Smooth muscle cell of the brain vasculature (primary cell): ENCODE measurements at regions not wholly inside any gene's neighbourhood (a gene's known extent, or its start where the extent isn't known, plus 50 kb on each side); places are given as distances from the start of the nearest gene placed in this dataset.

ENCODE experiments used
- DNase-seq: peaks from one replicate; pipeline ENCODE4 v3.0.0-alpha.2; 2012; ENCODE audit warnings: low read depth, low spot score

DNA sequence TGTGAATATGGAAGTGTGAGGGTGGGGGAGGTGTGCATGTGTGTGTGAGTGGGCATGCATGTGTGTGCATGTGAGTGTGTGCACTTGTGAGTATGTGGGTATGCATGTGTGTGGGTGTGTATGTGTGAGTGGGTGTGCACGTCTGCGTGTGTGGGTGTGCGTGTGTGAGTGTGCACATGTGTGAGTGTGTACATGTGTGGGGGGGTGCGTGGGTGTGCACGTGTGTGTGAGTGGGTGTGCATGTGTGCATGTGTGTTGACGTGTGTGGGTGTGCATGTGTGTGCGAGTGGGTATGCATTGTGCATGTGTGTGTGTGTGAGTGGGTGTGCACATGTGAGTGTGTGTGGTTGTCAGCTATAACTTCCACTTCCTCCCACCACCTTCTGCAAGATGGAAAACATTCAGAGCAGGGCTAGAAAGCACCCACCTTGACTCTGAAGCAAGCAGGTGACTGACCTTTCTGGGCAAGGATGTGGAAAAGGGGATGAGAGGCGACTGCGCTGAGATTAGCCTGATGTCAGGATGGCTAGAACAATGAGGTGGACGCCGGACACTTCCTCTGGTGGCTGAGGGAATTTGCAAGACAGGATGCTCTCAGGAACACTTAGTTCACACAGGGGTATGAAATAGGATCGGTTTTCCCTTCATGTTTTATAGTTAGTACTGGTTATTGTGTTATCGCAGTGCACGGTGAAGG, 103.6 kb downstream of the ACKR3 start:
- no peak for DNase-seq

DNA sequence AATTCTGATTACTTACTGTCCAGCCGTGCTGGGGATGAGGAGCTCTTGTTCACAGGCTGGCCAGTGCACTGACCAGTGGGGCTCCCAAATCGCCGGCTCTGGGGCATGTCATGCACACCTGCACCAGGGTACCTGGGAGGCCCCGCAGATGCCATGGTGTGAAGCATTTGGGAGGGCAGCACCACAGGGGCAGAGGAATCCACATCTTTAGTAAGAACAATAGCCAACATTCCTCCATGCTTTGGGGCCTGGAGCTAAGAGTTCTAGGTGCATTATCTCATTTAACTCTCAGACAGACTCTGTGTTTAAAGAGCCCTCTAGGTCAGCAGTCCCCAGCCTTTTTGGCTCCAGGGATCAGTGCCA, 104.2 kb downstream of the ACKR3 start:
- DNase-seq: no peak

DNA sequence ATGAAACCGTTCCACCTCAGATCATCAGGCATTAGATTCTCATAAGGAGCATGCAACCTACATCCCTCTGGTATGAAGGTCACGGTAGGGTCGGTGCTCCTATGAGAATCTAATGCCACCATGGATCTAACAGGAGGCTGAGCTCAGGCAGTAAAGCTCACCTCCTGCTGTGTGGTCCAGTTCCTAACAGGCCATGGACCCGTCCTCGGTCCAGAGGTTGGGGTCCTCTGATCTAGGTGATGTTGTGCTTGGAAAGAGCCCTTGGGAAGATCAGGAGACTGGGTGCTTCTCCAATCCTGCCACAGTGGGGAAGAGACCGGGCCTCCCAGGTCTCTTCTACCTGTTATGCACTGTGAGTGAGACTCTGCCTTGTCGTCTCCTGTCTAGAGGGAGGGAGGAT, 104.6 kb downstream of the ACKR3 start:
- DNase-seq: no peak

DNA sequence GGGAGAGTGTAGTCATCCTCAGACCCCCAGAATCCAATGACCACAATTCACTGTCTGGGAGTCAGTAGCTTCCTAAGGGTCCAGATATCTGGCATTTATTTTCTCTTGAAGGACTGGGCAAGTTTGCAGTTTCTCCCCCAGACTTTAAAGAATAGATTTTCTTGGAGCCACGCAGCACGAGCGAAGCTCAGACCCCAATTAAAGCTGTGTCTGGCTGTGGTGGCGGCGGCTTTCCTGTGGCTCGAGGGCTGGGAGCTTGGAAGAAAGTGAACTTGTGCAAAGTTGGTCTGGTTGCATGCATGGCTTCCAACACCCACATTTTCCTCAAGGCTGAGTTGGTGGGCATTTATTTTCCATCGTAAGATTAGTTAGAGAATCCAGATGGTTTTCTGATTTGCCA, 105.0 kb downstream of the ACKR3 start:
- DNase-seq: no peak

DNA sequence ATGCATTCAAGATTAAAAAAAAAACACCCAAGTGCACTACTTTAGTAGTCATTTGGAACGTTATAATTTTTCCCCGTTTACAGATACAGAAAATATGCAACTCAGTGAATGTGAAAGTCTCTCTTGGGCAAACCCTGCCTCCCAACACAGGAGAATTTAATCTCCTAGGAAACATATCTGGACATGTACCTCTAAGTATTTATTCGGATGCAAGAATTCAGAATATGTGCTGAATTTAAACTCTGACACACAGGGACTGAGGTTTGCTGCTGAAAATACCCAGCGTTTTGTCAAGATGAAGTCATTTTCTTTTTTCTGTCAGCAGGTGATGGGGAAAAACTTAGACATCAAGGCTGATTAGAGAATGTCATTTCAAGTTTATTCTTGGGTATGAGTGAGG, 105.4 kb downstream of the ACKR3 start:
- DNase-seq: no peak

DNA sequence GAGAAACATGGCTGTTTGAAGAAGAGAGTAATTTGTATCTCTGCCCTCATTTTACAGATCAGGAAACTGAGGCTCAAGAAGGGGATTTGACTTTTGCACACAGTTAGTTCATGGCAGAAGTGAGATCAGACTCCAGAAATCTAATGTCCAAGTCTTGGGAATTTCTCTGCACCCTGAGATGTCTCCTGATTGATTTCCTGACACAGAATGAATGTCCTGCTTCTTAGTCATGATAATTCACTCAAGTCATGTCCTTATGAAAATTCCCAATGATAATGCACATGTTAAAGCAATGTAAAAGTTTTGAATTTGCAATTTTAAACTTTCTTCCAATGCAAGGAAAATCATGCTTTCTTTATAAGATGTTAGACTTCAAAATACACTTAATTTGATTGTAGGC, 105.9 kb downstream of the ACKR3 start:
- DNase-seq: no peak

DNA sequence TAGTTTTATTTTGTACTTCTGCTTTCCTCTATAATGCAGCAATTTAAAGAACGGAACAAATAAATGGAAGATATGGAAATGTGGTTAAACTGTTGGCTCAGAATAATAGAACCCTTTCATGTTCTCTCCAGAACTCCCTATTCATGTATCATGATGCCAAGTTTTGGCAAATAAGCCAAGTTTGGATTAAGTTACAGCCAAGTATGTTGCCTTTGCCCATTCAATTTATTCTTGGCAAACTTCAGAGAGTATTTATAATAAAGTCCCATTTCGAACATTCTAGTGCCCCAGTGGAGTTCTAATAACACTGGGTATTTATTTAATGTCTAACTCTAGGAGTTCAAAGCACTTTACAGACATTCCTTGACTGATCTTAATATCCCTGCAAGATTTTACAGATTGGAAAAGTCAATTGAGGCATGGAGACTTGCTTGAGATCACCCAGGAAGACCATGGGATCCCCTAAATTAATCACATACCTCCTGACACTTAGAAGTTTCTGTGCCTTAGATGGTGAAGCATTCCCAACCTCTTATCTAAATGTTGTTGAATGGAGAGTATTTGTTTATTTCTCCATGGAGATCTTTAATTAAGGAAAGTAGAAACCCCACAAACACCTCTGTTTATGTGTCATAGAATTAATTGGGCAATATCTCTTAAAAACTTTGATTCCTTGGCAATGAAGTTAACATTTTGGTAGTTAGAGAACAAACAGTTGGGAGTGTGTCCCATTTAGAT, 106.7 kb downstream of the ACKR3 start:
- no peak for DNase-seq

DNA sequence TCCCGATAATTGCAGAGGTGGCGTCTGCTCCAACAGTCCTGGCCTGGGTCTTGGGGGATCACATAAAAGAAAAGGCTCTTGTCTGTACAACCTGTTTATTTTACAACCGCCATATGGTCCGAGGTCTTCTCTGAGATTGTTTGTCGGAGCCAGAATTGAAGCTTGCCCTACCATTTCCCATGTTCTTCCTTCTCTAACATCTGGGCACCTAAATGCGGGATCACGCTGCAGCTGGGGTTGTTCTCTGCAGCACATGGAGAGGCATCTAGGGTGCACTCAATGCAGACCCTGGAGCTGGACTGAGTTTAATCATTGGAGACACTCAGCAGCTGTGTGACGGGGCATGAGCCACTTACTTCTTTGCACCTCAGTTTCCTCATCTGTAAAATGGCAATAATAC, 107.7 kb downstream of the ACKR3 start:
- DNase-seq: no peak

DNA sequence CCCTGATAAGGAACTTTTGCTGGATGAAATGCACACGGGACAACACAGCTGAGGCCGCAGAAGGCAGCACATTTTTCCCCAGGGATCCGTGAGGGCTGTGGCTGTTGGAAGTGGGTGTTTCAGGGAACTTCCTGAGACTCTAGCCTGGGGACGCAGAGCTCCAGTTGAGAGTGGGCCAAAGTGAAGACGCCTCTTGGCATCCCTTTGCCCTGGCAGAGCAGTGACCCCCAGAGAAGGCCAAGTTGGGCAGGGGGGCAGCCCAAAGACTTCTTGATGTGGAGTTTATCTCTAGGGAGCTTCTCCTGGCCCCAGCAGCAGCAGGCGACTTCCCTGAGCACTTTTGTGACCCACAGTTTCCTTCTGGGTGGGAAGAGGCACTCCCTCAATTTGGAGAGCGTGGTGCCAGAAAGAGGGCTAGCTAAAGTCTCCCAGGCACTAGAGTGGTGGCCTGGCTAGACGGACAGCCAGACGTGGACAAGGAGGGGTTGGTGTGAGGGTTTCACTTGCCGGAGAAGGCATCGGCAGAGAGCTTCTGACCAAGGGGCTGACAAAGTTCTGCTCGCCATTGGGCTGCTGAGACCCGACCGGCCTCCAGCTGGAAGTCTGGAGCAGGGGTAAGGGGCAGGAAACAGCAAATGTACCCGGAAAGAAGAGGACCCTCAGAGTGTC, 108.8 kb downstream of the ACKR3 start:
- no peak for DNase-seq

DNA sequence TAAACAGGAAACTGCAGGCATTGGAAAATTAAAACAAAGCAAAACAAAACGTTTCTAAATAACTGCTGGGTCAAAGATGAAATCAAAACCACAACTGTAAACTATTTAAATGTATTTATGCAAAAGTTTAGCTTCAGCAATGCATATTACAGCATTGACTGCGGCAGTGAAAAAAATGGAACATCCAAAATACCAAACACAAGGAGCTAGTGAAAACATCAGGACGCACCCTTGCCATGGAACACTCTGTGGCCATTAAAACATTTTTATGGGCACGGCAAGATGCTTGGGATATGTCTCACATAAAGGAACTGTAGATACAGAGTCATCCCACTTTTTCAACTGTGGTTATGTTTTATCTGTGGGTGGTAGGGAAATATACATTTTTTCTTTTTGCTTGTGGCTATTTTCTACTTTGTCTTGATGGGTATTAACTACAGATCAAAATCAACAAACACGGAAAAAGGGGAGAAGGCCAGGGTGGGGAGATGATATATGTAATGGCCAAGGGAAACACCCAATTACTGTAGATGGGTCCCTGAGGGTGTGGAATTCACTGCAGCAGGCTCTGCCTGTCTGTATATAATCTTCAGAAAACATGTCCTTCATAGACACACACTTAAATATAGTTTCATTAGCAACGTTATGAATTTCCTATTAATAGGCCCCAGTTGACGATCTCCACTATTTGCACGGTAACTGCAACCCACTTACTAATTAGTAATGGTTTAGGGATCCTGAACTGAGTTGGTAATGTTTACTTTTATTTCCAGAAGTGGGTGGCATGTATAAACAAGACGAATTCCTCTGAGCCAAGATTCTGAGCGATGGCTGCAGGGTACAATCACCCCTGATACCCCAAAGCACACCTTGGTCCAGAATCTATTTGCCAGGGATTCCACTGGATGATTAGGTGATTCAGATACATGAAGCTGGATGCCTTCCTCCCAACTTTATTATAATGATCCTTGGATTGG, 110.5 kb downstream of the ACKR3 start:
- no peak for DNase-seq

DNA sequence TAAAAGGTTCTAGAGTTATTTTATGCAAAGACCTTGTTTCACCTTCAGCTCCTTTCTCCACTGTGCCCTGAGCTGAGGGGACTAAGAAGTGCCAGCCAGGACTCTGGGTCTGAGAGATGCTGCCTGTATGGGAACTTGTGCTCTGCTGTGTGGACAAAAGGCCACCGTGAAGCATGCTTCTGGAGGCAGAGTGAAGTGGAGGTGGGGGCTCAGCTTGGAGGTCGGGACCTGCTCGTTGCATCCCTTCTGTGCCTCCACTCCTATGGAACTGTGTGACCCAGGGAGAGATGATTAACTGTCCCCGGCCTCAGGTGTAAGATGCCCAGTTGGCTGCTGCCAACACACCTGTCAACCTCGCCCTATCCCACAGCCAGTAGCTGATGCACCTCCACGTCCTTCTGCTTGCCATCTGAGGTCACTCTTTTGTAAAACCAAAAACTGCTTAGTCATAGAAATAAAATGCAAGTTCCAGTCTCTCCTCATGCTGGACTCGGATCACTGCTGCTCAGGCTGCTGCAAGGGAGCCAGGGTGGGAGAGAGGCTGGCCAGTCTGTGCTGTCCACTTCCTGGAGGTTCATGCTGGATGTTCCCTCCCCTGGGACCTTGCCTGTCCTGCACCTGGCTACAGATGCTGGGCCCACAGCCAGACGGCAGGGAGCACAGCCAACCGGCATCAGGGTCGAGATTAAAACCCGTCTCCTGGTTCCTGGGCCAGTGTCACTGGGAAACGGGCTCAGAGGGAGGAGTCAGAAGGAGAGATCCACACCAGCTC, 113.2 kb downstream of the ACKR3 start:
- DNase-seq: no peak

DNA sequence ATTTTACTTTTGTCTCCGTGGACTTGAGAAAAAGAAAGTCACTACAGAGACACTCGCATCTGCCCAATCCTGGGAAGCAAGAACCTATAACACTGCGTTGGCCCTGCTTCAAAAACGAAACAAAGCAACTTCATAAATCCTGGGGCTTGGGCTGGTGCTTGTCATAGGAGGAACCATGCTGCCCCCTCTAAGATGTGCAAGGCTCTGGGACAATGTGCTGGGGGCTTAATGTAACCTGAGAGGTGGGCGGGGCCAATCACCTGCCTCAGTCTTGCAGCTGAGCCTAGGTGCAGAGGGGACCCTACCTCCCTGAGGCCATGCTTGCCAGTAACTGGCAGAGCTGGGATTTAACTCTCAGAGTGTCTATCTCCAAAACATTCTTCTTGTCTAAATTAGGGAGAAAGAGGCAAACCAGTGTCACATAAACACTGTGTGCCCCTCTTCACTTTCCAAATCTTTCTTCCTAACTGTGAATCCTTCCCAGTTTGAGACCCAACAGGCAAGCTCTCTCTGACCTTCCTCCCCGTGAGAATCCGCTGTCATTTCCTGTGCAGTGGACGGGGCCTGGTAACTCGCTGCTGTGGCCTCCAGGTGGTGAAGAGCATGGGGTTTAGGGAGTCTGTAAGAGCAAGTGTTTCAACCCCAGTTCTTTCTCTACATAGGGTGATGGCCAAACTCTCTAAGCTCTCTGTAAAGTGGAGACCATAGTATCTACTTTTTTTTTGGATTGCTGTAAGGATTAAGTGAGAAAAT, 115.1 kb downstream of the ACKR3 start:
- DNase-seq: no peak

DNA sequence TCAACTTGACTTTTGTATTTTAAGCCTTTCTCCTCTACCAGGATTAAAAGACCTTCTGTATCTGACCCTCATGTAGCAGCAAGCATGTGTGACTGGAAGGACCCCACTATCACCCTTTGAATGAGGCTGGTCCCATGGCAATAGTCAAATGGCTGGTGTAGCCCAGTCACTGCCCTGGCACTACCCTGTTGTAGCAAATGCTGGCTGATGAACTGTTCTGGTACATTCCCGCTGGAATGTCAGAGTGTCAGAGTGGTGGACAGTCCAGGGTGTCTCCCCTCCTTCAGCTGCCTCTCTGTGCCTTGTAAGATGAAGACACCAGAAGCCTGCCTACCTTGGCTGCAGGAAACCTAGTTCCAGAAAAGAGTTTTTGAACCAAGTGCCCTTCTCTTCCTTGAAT, 115.7 kb downstream of the ACKR3 start:
- DNase-seq: no peak

DNA sequence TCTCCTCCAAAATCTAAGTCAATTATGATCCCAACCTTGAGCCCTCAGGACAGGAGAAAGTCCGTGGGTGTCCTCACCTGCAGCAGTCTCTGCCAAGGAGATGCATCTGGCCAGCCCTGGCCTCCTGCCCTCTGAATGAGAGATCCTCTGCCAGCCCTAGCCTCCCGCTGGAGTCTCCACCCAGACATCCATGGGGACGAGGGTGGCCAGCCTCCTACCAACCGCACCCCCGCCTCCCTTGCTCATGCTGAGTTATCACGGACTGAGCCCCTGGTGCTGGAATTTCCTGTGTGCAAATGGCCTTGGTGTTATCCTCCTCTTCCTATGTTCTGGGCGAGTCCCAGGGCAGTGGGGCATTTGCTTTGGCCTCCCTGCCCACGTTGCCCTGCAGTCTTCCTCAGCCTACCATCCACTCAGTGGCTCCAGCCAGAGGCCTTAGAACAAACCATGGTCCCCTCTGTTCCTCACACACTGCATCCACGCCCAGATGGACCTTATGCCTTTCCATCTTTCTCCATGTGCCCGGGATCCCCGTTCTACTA, 116.4 kb downstream of the ACKR3 start:
- no peak for DNase-seq

DNA sequence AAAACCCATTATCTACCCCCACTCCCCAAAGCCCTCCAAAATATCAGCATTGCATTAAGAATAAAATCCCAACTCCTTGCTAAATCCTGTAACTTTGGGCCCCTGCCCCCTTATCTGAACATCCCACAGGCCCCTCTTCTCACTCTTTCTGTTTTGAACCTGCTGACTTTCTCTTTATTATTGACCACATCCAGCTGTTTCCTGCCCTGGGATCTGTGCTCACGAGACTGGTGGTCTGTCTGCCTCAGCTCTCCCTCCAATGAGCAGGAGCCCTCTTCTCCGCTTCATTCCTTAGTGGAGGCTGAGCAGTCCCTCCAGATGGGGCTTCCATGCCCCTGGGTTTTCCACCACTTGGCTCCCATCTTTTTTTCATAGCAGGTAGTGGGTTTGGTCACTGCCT, 116.9 kb downstream of the ACKR3 start:
- DNase-seq: no peak

DNA sequence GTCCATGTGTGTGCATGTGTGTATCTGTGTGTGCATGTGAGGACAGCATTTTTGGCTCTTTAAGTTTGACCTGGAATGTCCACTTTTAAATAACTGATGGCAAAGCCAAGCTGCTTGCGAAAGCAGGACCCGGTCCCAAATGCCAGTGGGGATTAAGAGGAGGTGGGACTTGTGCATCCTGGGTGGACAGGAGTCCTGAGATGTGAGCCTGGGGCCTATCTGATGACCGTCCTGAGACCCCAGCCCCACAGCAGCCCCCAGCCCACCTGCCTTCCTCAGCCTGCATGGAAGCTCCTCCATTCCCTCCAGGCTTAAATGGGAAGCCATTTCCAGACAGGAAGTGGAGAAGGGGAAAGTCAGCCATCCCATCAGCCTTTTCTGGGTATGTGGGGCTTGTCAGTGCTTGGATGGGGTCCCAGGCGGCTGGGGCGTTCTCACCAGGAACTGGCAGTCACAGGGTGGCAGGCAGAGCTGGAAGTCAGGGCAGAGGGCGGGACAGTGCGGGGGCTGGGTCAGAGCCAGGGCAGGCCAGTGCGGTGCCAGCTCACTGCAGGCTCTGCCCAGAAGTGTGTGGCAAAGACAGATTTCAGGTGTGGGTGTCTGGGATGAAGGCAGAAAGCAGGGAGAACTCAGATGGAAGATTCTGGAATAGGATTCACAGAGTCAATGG, 117.8 kb downstream of the ACKR3 start:
- no peak for DNase-seq

DNA sequence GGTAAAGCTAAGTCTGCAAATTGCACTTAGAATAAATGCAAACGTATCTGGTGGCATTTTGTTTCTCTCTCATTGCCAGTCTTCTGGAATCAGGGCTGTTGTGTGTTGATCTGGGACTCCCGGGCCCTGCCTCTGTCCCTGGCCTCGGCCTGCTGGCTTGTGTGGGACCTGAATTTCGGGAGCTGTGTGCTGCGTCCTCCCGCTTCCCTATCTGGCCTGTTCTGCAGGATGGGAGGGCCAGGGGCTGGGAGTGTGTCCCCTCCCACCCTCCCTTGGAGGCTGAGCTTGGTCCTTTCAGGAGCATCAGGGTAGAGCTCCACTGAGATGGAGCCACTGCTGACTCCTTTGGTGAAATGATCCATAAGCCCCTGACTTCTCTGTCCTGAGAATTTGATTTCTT, 118.5 kb downstream of the ACKR3 start:
- DNase-seq: no peak

DNA sequence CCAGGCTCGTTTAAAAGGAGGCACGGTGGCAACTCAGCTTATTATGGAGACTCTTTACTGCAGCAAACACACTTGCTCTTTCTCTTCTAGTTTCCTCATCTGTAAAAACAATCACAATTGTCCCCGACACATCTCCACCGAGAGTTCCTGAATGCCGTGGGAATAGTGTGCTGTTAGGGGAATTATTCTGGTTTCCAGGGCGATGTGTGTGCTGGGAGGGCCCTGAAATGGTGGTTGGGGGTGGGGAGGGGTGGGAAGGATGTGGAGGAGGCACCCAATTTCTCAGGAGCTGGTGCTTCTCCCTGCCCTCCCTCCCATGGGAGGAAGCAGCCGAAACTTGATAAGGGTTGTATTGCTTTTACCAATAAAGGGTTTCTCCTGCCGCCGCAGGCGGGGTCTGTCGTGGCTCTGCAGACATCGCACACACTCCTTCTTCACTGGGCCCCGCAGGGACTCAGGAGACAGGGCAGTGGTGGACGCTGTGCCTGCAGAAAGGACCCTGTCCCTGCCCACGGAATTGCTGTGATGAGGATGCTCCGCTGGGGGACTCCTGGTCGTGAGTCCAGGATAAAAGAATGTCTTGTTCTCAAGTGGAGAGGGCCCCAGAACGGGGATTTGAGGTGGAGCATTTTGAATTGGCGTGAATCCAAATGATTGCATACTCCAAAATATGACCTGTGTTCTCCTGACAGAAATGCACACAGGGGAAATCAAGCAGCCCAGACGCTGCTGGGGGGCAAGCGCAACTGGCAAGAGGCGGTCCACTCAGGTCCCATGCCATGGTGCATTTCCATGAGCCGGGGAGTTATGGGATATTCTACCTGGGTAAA, 119.2 kb downstream of the ACKR3 start:
- DNase-seq: no peak

DNA sequence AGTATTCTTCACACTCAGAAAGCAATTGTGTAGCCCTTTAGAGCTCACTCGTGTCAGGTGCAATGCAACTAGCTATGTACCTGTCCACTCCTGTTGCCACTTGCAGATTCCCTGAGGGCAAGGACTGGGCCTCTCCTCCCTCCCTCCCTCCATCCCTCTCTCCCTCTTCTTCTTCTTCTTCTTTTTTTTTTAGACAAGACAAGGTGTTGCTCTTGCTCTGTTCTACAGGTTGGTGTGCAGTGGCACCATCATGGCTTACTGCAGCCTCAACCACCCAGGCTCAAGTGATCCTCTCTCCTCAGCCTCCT, 119.7 kb downstream of the ACKR3 start:
- DNase-seq: no peak
